Esophagus muscularis mucosa (tissue), 4 donors: ENCODE measurements at regions not wholly inside any gene's neighbourhood (a gene's known extent, or its start where the extent isn't known, plus 50 kb on each side); places are given as distances from the start of the nearest gene placed in this dataset.

Experiments
- DNase-seq: peaks from one replicate; pipeline ENCODE4 v3.0.0-alpha.2; 2017; ENCODE audit errors: extremely low spot score
- H3K27ac ChIP-seq, 4 donors: fragments of 200-600 bp; sonication (generic); replicated peaks in 1 of 4; 1 replicate in 3 of 4; 2 replicates in 1 of 4; pipeline ENCODE4 v1.5.1; 2016 to 2019; ENCODE audit warnings: mild to moderate bottlenecking in 1 of 4
- H3K27me3 ChIP-seq, 4 donors: fragments of 200-600 bp; sonication (generic); one replicate each; pipeline versions ENCODE4 v1.5.1 to v1.6.0; 2016 to 2019
- H3K36me3 ChIP-seq, 4 donors: fragments of 200-600 bp; sonication (generic); one replicate each; pipeline ENCODE4 v1.5.1; 2016 to 2019
- H3K4me1 ChIP-seq, 4 donors: fragments of 200-600 bp; sonication (generic); one replicate each; pipeline ENCODE4 v1.5.1; 2016 to 2019
- H3K4me3 ChIP-seq, 4 donors: fragments of 200-600 bp; sonication (generic); 1 replicate in 2 of 4; 2 replicates in 2 of 4; pipeline ENCODE4 v1.5.1; 2016 to 2019; ENCODE audit warnings: mild to moderate bottlenecking in 4 of 4, moderate library complexity in 1 of 4
- H3K9me3 ChIP-seq, 4 donors: fragments of 200-600 bp; sonication (generic); 1 replicate in 3 of 4; 2 replicates in 1 of 4; pipeline ENCODE4 v1.5.1; 2016 to 2019
- CTCF ChIP-seq, 3 experiments: fragments of 200-600 bp in 2 of 3; fragments of 450-650 bp in 1 of 3; sonication (generic) in 2 of 3; IDR thresholded peaks; one replicate each; pipeline ENCODE4 v1.5.1; 2017 to 2019; ENCODE audit warnings: antibody characterized with exemption in 3 of 3, mild to moderate bottlenecking in 2 of 3, moderate library complexity in 1 of 3
- EP300 ChIP-seq: sonication (generic); formaldehyde crosslinking; IDR thresholded peaks from one replicate; pipeline ENCODE4 v1.6.1; 2017; ENCODE audit warnings: antibody characterized with exemption
- POLR2A ChIP-seq: fragments of 450-650 bp; IDR thresholded peaks from one replicate; pipeline ENCODE4 v1.6.1; 2017; ENCODE audit warnings: antibody characterized with exemption, moderate library complexity, mild to moderate bottlenecking, low read depth
- POLR2AphosphoS5 ChIP-seq, 2 donors: sonication (generic); formaldehyde crosslinking; IDR thresholded peaks; one replicate each; pipeline ENCODE4 v1.6.1; 2017; ENCODE audit warnings: antibody characterized with exemption in 2 of 2
- WGBS: methylation state at CpG from one replicate; pipeline ENCODE4 v1.1.5; 2018; 5-methylcytosine and 5-hydroxymethylcytosine counted together
- intact Hi-C: fragments of 100-400 bp; cut with DNase I; formaldehyde crosslinking; loops from one replicate; pipeline ENCODE4 v1.15.1; 2023

- 59% methylated on average over 5 of the region's 5 CpGs for WGBS
- H3K27ac ChIP-seq, result no peak overlapping the region
- no peaks in the 10 kb centered on the region for H3K9me3 ChIP-seq
- intact Hi-C loops, result no loop called here
- no peak overlapping the region for H3K4me3 ChIP-seq
- TF ChIP-seq CTCF (IDR thresholded peaks at IDR 0.05) (no peak), POLR2A (no peak), EP300 (no peak), POLR2AphosphoS5 (IDR thresholded peaks at IDR 0.05) (no peak)
- no peaks in the 10 kb centered on the region for H3K27me3 ChIP-seq
- H3K36me3 ChIP-seq, result no peaks in the 10 kb centered on the region
- no peaks in the 10 kb centered on the region for H3K4me1 ChIP-seq
- no peak for DNase-seq
Observed at GRCh38 chr3:86234506-86235254, 756.3 kb downstream of the VGLL3 start.

GRCh38 chr3:86230762-86231161 lies 760.2 kb downstream of the VGLL3 start:
- WGBS, result 67% methylated on average over 1 of the region's 1 CpG
- Histone ChIP-seq H3K4me3 (no peak overlapping the region), H3K4me1 (no peaks in the 10 kb centered on the region), H3K36me3 (no peaks in the 10 kb centered on the region), H3K9me3 (no peaks in the 10 kb centered on the region), H3K27ac (no peak overlapping the region), H3K27me3 (no peaks in the 10 kb centered on the region)
- no peak for DNase-seq
- TF ChIP-seq POLR2A (no peak), POLR2AphosphoS5 (IDR thresholded peaks at IDR 0.05) (no peak), CTCF (IDR thresholded peaks at IDR 0.05) (no peak), EP300 (no peak)
- intact Hi-C loops, result no loop called here

GRCh38 chr3:86229775-86230094 lies 761.2 kb downstream of the VGLL3 start:
- H3K9me3 ChIP-seq, result no peaks in the 10 kb centered on the region
- no peaks in the 10 kb centered on the region for H3K4me1 ChIP-seq
- WGBS, result 66% methylated on average over 2 of the region's 2 CpGs
- no peak for TF ChIP-seq EP300
- no peak for TF ChIP-seq CTCF (IDR thresholded peaks at IDR 0.05)
- TF ChIP-seq POLR2AphosphoS5 (IDR thresholded peaks at IDR 0.05), result no peak
- no peak for TF ChIP-seq POLR2A
- no peaks in the 10 kb centered on the region for H3K27me3 ChIP-seq
- intact Hi-C loops, result no loop called here
- no peaks in the 10 kb centered on the region for H3K36me3 ChIP-seq
- H3K27ac ChIP-seq, result no peak overlapping the region
- DNase-seq, result no peak
- H3K4me3 ChIP-seq, result no peak overlapping the region

- Histone ChIP-seq H3K9me3 (no peaks in the 10 kb centered on the region), H3K4me3 (no peak overlapping the region), H3K36me3 (no peaks in the 10 kb centered on the region), H3K27me3 (no peaks in the 10 kb centered on the region), H3K27ac (no peak overlapping the region), H3K4me1 (no peaks in the 10 kb centered on the region)
- 71% methylated on average over 4 of the region's 4 CpGs for WGBS
- intact Hi-C loops, result no loop called here
- TF ChIP-seq POLR2AphosphoS5 (IDR thresholded peaks at IDR 0.05) (no peak), CTCF (IDR thresholded peaks at IDR 0.05) (no peak), POLR2A (no peak), EP300 (no peak)
- DNase-seq, result no peak
Observed at GRCh38 chr3:86229086-86229774, 761.7 kb downstream of the VGLL3 start.
